HG03378 (cell line): ENCODE measurements at regions not wholly inside any gene's neighbourhood (a gene's known extent, or its start where the extent isn't known, plus 50 kb on each side); places are given as distances from the start of the nearest gene placed in this dataset.
A peak's percentile ranks its signal among the peaks of the same experiment; 100 is the strongest.

ENCODE experiments used
- ATAC-seq: cut with Tn5 transposase; IDR thresholded peaks from one replicate; pipeline ENCODE4 v1.9.1; 2021; ENCODE audit warnings: mild to moderate bottlenecking, moderate library complexity; ENCODE audit not compliant: unreplicated experiment

DNA sequence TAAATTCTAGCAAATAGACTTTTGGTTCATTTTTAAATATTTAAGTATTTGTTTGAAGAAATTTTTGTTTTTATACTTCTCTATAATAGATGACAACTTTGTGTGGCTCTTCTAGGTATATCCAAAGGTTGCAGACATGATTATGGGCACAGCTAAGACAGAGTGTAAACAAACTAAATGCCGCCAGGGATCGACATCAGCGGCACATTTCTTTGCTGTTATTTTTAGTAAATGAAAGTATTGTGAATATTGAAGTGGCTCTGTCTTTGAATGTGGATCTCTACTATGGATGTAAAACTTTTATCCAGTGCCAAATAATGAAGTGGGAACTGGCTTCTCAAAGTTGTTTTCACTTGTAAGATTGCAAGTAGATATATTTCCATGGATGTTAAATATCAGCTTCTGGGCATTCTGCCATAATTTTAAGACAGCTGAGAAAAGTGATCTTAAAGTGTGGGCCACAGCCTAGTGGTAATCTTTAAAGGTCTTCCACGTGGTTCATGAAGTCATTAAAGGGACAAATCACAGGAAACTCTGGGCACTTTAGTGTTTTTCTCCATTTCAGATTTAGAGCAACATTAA, 589.9 kb downstream of the ZNF608 start:
- ATAC-seq: no peak

GRCh38 chr5:124154714-124155113, 591.7 kb downstream of the ZNF608 start:
- no peak for ATAC-seq

DNA sequence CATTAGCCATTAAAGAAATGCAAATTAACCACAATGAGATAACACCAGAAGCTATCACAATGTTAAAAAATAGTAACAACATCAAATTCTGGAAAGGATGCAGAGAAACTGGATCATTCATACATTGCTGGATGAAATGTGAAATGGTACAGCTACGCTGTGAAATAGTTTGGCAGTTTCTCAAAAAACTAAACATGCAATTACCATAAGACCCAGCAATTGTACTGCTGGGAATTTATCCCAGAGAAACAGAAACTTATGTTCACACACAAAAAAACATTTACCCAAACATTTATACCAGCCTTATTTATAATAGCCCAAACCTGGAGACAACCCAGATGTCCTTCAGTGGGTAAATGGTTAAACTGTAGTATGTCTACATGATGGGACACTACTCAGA, 592.9 kb downstream of the ZNF608 start:
- no peak for ATAC-seq

DNA sequence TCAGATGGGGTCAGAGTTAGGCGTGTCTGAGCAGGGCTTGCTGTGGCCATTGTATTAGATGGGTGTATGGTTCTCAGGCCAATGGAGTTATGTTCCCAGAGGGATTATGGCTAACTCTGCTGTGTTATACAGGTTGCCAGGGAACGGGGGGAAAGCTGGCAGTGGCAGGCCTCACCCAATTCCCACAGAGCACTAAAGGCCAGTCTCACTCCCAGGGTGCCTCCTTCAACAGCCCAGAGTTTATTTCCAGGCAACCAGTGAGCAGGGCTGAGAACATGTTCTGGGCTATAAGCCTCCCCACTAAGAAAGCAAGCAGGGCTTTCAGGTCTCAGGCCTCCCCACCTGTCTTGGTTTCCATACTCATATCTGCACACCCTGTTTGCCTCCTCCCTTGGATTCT, 597.9 kb downstream of the ZNF608 start:
- no peak for ATAC-seq

- ATAC-seq: no peak
Measured at GRCh38 chr5:124140060-124140459, 606.4 kb downstream of the ZNF608 start.

DNA sequence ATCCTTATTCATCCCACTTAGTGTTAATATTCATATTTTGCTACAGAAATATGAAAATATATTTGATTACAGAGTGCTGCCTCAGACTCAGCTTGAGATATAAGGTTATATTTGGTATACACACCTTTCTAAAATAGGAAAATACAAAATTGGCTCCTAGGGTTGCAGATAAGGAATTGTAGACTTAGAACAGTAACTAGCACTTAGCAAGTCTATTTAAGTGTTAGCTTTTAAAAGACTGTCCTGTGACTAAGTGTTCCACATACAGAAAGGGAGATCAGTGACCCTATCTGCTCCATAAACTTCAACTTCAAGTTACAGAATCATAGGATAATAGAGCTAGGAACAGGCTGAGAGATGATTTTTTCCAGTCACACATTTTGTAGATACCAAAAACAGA, 607.0 kb downstream of the ZNF608 start:
- no peak for ATAC-seq

DNA sequence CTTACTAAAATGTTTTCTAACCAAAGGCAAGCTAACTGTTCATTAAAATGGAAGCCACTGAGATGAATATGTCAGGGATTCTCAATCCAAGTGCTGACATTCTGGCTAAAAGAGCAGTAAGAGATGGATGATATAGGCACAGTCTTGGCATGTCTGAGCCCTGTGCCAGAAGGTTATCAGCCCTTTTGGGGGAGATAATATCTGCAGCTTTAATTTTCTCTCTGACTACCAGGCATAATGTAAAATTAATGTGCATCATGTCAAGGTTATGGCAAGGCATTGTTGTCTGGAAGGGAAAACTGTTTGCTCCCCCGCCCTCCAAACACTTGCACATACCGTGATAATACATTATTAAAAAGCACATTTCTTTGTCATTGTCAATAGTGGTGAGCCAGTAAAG, 609.8 kb downstream of the ZNF608 start:
- no peak for ATAC-seq

GRCh38 chr5:124134941-124135340, 611.5 kb downstream of the ZNF608 start:
- no peak for ATAC-seq

- no peak for ATAC-seq
Measured at GRCh38 chr5:124133406-124133805, 613.0 kb downstream of the ZNF608 start.

GRCh38 chr5:124132843-124133242, 613.6 kb downstream of the ZNF608 start:
- ATAC-seq: no peak

DNA sequence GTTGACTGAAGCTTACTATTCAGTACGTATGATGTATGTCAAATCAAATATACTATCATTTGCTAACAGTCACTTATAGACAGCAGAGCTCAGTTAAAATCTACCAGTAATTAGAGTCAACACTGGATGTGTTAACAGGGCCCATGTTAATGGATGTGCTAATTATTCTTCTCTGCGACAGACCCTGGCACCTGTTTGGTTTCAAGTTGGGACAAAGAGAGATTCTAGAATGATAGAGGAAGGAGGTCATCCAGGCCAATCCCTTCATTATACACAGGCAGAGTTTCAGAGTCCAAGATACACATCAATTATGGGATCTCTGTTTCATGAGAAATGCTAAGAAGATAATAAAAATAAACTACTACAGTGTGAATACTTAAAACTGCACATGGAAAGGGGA, 615.0 kb downstream of the ZNF608 start:
- ATAC-seq: no peak

- no peak for ATAC-seq
Measured at GRCh38 chr5:124130816-124131215, 615.6 kb downstream of the ZNF608 start.

DNA sequence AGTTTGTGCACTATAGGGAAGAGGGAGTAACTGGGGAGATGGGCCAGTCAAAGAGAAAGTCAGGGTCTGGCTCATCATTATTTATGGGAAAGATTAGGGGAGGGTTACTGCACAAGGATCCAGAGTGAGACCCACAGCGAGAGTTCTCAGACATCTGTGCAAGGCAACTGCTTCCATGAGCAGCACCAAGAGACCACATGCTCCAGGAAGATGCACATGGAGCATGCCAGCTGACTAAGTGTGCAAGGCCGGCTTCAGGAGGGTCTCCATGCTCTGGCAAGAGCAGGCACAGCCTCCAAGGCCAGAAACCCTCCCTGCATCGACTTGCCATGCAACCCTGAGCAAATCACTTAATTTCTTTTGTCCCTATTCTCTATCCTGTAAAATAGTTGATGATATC, 616.9 kb downstream of the CSNK1G3 start:
- no peak for ATAC-seq

DNA sequence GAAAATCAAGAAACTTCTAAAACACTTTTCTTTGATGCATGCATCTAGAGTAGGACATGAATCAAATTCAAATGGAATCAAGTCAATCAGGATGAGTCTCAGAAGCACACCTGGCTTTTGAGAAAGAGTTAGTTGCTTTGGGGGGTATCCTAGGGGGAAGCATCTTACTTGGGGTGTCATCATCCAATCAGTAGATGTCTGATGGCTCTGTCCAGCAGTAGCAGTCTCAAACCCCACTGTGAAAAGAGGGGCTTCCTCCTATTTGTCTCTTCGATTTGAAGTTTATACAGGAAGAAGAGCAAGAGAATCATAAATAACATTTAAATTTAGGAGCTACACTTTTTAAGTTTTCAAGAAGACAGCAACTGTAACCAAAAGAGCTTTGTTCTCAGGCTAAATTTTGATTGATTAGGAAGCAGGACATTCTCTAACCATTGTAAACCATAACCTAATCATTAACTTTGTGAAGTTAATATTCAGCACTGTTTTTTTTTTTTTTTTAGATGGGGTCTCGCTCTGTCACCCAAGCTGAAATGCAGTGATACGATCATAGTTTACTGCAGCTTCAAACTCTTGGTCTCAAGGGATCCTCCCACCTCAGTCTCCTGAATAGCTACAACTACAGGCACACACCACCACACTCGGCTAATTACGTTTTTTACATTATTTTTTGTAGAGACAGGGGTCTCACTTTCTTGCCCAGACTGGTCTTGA, 614.7 kb downstream of the CSNK1G3 start:
- ATAC-seq: peak; percentile 84

GRCh38 chr5:124124711-124125229, 612.8 kb downstream of the CSNK1G3 start:
- no peak for ATAC-seq

DNA sequence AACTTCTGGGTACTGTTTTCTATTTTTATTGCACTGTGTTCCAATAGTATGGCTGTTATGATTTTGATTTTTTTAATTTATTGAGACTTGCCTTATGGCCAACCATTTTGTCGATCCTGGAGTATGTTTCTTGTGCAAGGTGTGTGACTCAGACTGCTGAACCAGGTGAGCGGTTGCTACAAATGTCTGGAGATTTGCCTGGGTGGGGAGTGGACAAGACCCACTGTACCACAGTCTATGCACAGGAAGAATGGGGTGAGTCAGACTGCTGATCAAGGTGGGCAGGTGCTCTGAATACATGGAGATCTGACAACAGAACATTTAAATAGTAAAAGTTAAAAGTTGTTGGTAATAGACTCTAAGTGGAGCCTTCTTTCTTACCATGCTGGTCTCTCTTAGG, 609.2 kb downstream of the CSNK1G3 start:
- no peak for ATAC-seq

DNA sequence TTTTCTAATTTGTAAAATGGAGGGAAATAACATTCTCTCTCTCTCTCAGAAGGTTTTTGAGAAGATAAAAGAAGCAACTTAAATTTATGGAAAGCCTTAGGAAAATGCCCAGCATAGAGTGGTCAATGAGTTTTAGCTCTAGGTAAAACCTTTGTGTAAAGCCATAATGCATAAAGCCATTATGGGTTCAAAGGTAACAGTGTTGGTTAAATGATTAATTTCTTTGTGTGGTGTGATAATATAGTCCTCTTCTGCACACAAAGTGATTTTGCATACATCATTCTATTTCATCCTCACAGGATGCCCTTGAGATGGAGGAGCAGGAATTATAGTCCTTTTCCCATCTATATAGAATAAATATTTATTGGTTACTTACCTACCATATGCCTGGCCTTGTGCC, 602.9 kb downstream of the CSNK1G3 start:
- no peak for ATAC-seq

GRCh38 chr5:124111886-124112285, 599.9 kb downstream of the CSNK1G3 start:
- no peak for ATAC-seq

DNA sequence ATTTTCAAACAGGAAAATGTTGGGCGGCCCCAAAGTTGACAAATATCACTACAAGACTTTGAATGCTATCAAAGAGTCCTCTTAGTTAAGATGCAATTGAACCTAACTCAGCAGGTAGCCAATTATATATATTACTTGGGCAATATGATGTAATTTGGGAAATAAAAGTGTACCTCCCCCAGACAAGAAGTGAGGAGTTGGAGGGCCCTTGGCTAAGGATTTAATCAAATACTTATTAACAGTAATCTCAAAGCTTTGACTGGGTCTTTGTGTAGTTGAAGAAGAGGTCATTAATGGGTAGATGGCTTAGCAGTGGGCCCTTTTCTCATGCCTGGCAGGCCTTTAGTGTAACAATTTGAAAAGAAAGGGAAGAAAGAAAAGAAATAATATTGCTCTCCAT, 599.0 kb downstream of the CSNK1G3 start:
- ATAC-seq: no peak

DNA sequence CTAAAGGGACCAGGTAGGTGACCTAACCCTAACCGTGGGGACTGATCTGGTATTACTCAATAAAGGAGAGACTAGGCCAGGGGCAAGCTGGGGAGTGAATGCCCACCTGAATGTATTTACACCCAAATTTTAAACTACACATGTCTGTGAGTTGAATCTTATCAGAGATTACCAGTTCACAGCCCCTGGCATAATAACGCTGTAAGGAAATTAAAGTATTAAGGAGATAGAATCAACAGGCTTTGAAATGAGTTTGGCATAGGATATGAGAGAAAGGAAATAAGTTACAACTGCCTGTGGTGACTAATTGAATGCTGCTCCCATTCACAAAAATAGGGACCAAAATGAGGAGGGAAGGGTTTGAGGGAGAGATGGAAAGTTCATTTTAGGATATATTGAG, 593.3 kb downstream of the CSNK1G3 start:
- no peak for ATAC-seq

GRCh38 chr5:124104821-124105220, 592.8 kb downstream of the CSNK1G3 start:
- no peak for ATAC-seq

DNA sequence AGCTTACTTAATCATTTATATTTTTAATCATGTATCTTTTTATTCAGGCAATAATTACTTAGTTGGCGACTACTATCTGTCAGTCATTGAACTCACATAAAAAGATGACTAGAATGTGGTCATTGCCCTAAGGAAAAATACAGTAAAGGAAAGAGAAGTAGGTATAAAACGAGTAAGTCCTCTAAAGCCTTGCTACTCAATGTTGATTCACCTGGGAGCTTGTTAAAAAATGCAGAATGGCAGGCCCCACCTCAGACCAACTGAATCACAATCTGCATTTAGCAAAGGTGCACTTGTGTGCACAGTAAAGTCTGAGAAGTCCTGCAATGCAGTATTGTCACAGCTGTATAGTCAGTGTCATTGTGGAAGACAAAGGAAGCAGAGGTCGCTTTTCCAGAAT, 592.4 kb downstream of the CSNK1G3 start:
- ATAC-seq: no peak

- ATAC-seq: no peak
Measured at GRCh38 chr5:124103671-124104070, 591.7 kb downstream of the CSNK1G3 start.
